Sigmoid colon (tissue), 6 donors: ENCODE measurements at regions not wholly inside any gene's neighbourhood (a gene's known extent, or its start where the extent isn't known, plus 50 kb on each side); places are given as distances from the start of the nearest gene placed in this dataset.

Experiments
- DNase-seq: peaks from one replicate; pipeline ENCODE4 v3.0.0-alpha.2; 2019
- H3K27ac ChIP-seq, 4 donors: fragments of 200-600 bp; sonication (generic); one replicate each; pipeline ENCODE4 v1.5.1; 2016 to 2019; ENCODE audit warnings: mild to moderate bottlenecking in 1 of 4
- H3K27me3 ChIP-seq, 3 donors: fragments of 200-600 bp; sonication (generic); one replicate each; pipeline ENCODE4 v1.5.1; 2019; ENCODE audit warnings: mild to moderate bottlenecking in 1 of 3
- H3K36me3 ChIP-seq, 4 donors: fragments of 200-600 bp; sonication (generic); one replicate each; pipeline ENCODE4 v1.5.1; 2016 to 2019
- H3K4me1 ChIP-seq, 4 donors: fragments of 200-600 bp; sonication (generic); one replicate each; pipeline ENCODE4 v1.5.1; 2017 to 2019
- H3K4me3 ChIP-seq, 4 donors: fragments of 200-600 bp; sonication (generic); one replicate each; pipeline ENCODE4 v1.5.1; 2017 to 2019; ENCODE audit warnings: mild to moderate bottlenecking in 2 of 4, moderate library complexity in 1 of 4
- H3K9me3 ChIP-seq, 4 donors: fragments of 200-600 bp in 3 of 4; sonication (generic) in 3 of 4; one replicate each; pipeline versions ENCODE4 v1.5.1 to v1.6.1; 2013 to 2019
- CTCF ChIP-seq, 4 experiments: fragments of 450-650 bp in 3 of 4; fragments of 200-600 bp in 1 of 4; IDR thresholded peaks; one replicate each; pipeline ENCODE4 v1.5.1; 2016 to 2019; ENCODE audit warnings: antibody characterized with exemption in 4 of 4, mild to moderate bottlenecking in 3 of 4, moderate library complexity in 2 of 4
- EP300 ChIP-seq, 4 donors: sonication (generic); formaldehyde crosslinking; IDR thresholded peaks; one replicate each; pipeline ENCODE4 v1.6.1; 2017; ENCODE audit warnings: antibody characterized with exemption in 4 of 4
- POLR2A ChIP-seq, 2 donors: fragments of 450-650 bp; IDR thresholded peaks; one replicate each; pipeline ENCODE4 v1.6.1; 2016; ENCODE audit warnings: antibody characterized with exemption in 2 of 2, mild to moderate bottlenecking in 2 of 2, moderate library complexity in 2 of 2
- POLR2AphosphoS5 ChIP-seq, 4 donors: sonication (generic); formaldehyde crosslinking; IDR thresholded peaks; one replicate each; pipeline ENCODE4 v1.6.1; 2017; ENCODE audit warnings: antibody characterized with exemption in 4 of 4
- WGBS, 2 donors: extraction: QIAGEN DNeasy Blood & Tissue Kit; methylation state at CpG; one replicate each; pipeline ENCODE4 v1.1.7; 2013; 5-methylcytosine and 5-hydroxymethylcytosine counted together
- intact Hi-C: fragments of 100-400 bp; cut with DNase I; formaldehyde crosslinking; loops from one replicate; pipeline ENCODE4 v1.15.1; 2023
- donor health status: healthy with polysubstance abuse.
- donor health status: healthy.

DNA sequence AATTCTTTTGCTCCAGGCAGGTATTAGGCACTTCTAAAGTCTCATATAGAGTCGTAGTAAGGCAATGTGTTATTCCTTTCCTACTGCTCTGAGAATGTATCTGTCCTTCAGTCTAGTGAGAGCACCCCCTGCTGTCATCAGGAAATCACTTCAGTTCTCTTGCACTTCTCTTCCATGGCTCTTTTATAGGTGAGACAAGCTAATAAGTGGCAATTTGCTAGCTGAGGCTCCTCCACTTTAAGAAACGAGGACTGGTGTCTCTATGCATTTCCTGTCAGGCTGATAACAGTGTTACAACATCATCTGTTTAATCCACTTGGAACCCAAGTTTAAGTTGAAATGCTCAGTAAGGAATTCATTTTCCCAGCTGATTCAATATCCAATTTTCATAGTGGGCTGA lies 350.6 kb downstream of the TFEC start:
- Histone ChIP-seq H3K27me3 (no peaks in the 10 kb centered on the region), H3K27ac (no peak overlapping the region), H3K4me1 (peaks cover 0 to 35% (median 15%) of the 10 kb centered on the region in 4 donors), H3K9me3 (no peaks in the 10 kb centered on the region), H3K4me3 (no peak overlapping the region), H3K36me3 (no peaks in the 10 kb centered on the region)
- 18 to 20% methylated on average over 2 of the region's 2 CpGs for WGBS, 2 donors
- no peak for DNase-seq
- TF ChIP-seq CTCF (IDR thresholded peaks at IDR 0.05) (peak in 1 of 4 experiments; percentile 26), POLR2A (IDR thresholded peaks at IDR 0.05) (no peak)
- intact Hi-C loops = loop anchor here (5.0 to 10.0 kb wide), 3 partner anchors 755 to 1598 kb away; partner anchors contain the start of genes FOXP2 and MDFIC

DNA sequence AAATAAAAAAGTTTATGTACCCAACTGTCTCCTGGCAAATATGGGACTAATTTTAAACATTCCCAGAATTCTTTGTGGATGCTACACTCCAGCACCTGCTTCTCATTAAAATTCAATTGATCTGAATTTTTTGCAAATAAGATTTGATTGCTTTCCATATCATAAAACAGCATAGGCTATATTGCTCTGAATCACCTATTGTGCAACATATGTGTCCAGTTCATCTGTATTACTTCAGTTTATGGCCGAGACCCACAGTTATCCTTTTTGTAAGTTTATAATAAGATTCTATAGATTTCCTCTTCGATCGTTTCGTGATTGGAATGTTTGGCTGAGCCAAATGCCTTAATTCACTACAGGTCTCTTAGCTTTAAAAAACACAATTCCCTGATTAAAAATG lies 351.1 kb downstream of the TFEC start:
- intact Hi-C loops = loop anchor here (5.0 to 10.0 kb wide), 3 partner anchors 755 to 1597 kb away; partner anchors contain the start of genes FOXP2 and MDFIC
- H3K4me1 ChIP-seq = peaks cover 0 to 35% (median 15%) of the 10 kb centered on the region in 4 donors
- 19 to 71% methylated on average over 4 of the region's 4 CpGs for WGBS, 2 donors

DNA sequence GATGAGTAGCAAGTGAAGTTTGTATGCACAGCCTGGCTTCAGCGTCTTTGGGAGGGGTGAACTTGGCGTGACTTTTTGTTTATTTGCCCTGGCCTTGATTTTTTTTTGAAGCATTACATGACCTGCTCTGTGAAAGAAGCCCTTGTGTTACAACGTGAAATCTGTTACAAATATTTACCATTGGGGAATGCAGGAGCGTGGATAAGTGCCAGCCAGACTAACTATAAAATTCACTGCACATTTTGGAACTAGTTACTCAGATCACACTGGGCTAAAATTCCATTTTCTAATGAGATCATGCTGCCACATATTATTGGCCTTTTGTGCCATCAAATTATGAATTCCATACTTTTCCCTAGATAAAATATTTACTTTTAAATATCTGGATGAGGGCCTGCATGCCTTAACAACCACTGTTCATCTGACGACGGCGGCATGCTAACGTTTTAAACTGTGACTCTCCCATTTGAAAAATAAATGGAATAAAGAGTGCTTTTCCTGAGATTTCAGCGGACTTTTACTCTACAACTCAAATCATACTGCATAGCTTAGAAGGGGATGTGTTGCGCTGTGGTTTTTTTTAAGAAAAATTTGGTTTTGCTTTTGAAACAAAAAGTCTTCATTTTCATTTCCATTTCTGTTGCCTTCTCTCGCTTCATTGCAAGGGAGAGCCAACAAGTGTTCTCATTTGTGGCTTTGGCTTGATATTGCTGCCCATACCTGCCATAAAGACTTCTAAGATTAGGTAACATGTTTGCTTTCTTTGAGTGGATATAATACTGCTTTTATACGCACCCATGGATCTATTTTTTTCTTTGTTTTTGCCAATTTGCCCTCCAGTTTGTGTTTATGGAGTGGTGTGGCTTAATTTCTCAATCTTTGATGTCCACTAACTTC lies 352.2 kb downstream of the TFEC start:
- no peaks in the 10 kb centered on the region for H3K36me3 ChIP-seq
- H3K9me3 ChIP-seq = no peaks in the 10 kb centered on the region
- intact Hi-C loops = loop anchor here (5.0 to 10.0 kb wide), 3 partner anchors 754 to 1596 kb away; partner anchors contain the start of genes FOXP2 and MDFIC
- TF ChIP-seq EP300 (IDR thresholded peaks at IDR 0.05) (no peak), CTCF (IDR thresholded peaks at IDR 0.05) (no peak), POLR2A (IDR thresholded peaks at IDR 0.05) (no peak), POLR2AphosphoS5 (IDR thresholded peaks at IDR 0.05) (no peak)
- WGBS, 2 donors = 15 to 59% methylated on average over 12 of the region's 12 CpGs
- H3K27me3 ChIP-seq = no peaks in the 10 kb centered on the region
- peak overlapping the region in 2 of 4 donors; percentile 14 to 27 for H3K4me3 ChIP-seq
- no peak for DNase-seq
- peak overlapping the region in 3 of 4 donors; percentile 46 to 68 (median 61) for H3K27ac ChIP-seq
- H3K4me1 ChIP-seq = peaks cover 0 to 35% (median 15%) of the 10 kb centered on the region in 4 donors

More for the DNA sequence above, 351.1 kb downstream of the TFEC start:
- Histone ChIP-seq H3K36me3 (no peaks in the 10 kb centered on the region), H3K27me3 (no peaks in the 10 kb centered on the region), H3K4me3 (no peak overlapping the region), H3K27ac (no peak overlapping the region), H3K9me3 (no peaks in the 10 kb centered on the region)
- no peak for DNase-seq
- no peak for TF ChIP-seq EP300 (IDR thresholded peaks at IDR 0.05)
- no peak for TF ChIP-seq CTCF (IDR thresholded peaks at IDR 0.05)
- no peak for TF ChIP-seq POLR2A (IDR thresholded peaks at IDR 0.05)
- TF ChIP-seq POLR2AphosphoS5 (IDR thresholded peaks at IDR 0.05) = no peak

DNA sequence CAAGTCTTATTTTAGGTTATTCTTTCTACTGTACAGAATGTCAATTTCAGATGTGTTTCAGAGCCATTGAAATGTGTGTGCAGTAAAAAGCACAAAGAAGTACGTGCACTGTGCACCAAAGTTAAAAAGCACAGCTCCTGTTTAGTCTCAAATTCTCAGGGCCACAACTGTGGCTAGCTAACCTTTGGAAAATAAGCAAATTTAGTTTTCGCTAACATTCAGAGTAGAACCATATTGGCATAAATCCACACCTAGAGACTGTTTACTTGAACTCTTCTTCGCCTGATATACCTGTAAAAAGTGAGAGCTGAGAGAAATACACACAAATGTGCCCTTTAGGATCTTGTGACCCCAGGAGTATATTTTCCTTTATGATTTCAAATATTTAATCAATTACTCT lies 353.9 kb downstream of the TFEC start:
- TF ChIP-seq POLR2A (IDR thresholded peaks at IDR 0.05) = no peak
- TF ChIP-seq POLR2AphosphoS5 (IDR thresholded peaks at IDR 0.05) = no peak
- no peak for TF ChIP-seq CTCF (IDR thresholded peaks at IDR 0.05)
- no peak for TF ChIP-seq EP300 (IDR thresholded peaks at IDR 0.05)
- Histone ChIP-seq H3K27me3 (no peaks in the 10 kb centered on the region), H3K27ac (peak overlapping the region in 3 of 4 donors; percentile 48 to 61 (median 55)), H3K4me1 (peaks cover 0 to 35% (median 15%) of the 10 kb centered on the region in 4 donors), H3K4me3 (peak overlapping the region in 2 of 4 donors; percentile 30 to 31), H3K36me3 (no peaks in the 10 kb centered on the region), H3K9me3 (no peaks in the 10 kb centered on the region)
- no peak for DNase-seq
- intact Hi-C loops = loop anchor here (5.0 to 10.0 kb wide), 3 partner anchors 752 to 1594 kb away; partner anchors contain the start of genes FOXP2 and MDFIC
- 66 to 79% methylated on average over 3 of the region's 3 CpGs for WGBS, 2 donors
